HG03521 (cell line): ENCODE measurements at regions not wholly inside any gene's neighbourhood (a gene's known extent, or its start where the extent isn't known, plus 50 kb on each side); places are given as distances from the start of the nearest gene placed in this dataset.
A peak's percentile ranks its signal among the peaks of the same experiment; 100 is the strongest.

ENCODE experiments used
- ATAC-seq: cut with Tn5 transposase; IDR thresholded peaks from one replicate; pipeline ENCODE4 v1.9.1; 2021; ENCODE audit warnings: mild to moderate bottlenecking, moderate library complexity; ENCODE audit not compliant: unreplicated experiment

- ATAC-seq, result no peak
Observed at GRCh38 chr12:93149229-93149628, 220.1 kb upstream of the EEA1 start.

GRCh38 chr12:93151079-93151762 is 222.1 kb upstream of the EEA1 start:
- no peak for ATAC-seq

GRCh38 chr12:93152617-93153016 is 223.5 kb upstream of the EEA1 start:
- ATAC-seq, result no peak

GRCh38 chr12:93153321-93153720 is 224.2 kb upstream of the EEA1 start:
- no peak for ATAC-seq

GRCh38 chr12:93154096-93154728 is 223.5 kb upstream of the NUDT4 start:
- ATAC-seq, result no peak

- ATAC-seq, result no peak
Observed at GRCh38 chr12:93154753-93155480, 222.8 kb upstream of the NUDT4 start.

GRCh38 chr12:93156086-93156716 is 221.5 kb upstream of the NUDT4 start:
- no peak for ATAC-seq

- no peak for ATAC-seq
Observed at GRCh38 chr12:93157279-93157678, 220.4 kb upstream of the NUDT4 start.

GRCh38 chr12:93158065-93158843 is 219.5 kb upstream of the NUDT4 start:
- no peak for ATAC-seq

GRCh38 chr12:93163260-93164036 is 214.3 kb upstream of the NUDT4 start:
- no peak for ATAC-seq

- no peak for ATAC-seq
Observed at GRCh38 chr12:93164103-93164880, 213.4 kb upstream of the NUDT4 start.

GRCh38 chr12:93165384-93165932 is 212.3 kb upstream of the NUDT4 start:
- no peak for ATAC-seq

GRCh38 chr12:93166541-93167307 is 211.0 kb upstream of the NUDT4 start:
- ATAC-seq, result peak; percentile 71

GRCh38 chr12:93167331-93167730 is 210.4 kb upstream of the NUDT4 start:
- ATAC-seq, result no peak

- ATAC-seq, result peak; percentile 34
Observed at GRCh38 chr12:93167841-93168492, 209.8 kb upstream of the NUDT4 start.

GRCh38 chr12:93168751-93169150 is 209.0 kb upstream of the NUDT4 start:
- no peak for ATAC-seq

- ATAC-seq, result no peak
Observed at GRCh38 chr12:93169536-93169935, 208.2 kb upstream of the NUDT4 start.

GRCh38 chr12:93170928-93171327 is 206.8 kb upstream of the NUDT4 start:
- ATAC-seq, result no peak
